ENCODE measurements at regions not wholly inside any gene's neighbourhood (a gene's known extent, or its start where the extent isn't known, plus 50 kb on each side); places are given as distances from the start of the nearest gene placed in this dataset.

DNA sequence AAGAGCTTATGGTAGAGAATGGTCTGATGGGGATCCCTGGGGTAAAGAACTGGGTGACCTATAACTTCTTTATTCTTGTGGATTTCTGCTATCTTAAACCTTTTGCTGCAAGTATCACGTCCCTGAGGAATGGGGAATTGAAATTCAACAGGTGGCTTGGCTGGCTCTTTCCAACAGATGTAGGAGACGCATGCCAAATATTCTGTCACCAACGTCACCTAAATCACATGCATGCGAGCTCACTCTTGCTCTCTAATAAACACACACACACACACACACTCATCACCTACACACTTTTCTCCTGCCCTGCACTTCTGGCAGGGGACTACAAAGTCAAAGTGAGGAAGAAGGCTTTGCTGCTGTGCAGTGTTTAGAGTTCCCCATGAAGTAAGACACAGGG is 145.8 kb upstream of the NECTIN3 start:
- TF ChIP-seq, protein P1, sequence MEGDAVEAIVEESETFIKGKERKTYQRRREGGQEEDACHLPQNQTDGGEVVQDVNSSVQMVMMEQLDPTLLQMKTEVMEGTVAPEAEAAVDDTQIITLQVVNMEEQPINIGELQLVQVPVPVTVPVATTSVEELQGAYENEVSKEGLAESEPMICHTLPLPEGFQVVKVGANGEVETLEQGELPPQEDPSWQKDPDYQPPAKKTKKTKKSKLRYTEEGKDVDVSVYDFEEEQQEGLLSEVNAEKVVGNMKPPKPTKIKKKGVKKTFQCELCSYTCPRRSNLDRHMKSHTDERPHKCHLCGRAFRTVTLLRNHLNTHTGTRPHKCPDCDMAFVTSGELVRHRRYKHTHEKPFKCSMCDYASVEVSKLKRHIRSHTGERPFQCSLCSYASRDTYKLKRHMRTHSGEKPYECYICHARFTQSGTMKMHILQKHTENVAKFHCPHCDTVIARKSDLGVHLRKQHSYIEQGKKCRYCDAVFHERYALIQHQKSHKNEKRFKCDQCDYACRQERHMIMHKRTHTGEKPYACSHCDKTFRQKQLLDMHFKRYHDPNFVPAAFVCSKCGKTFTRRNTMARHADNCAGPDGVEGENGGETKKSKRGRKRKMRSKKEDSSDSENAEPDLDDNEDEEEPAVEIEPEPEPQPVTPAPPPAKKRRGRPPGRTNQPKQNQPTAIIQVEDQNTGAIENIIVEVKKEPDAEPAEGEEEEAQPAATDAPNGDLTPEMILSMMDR (IDR thresholded peaks at IDR 0.05; ENCODE audit: borderline replicate concordance): no peak
- Histone ChIP-seq H3K27me3 (ENCODE audit: low read depth) (no peaks in the 10 kb centered on the region), H3K4me1 (no peaks in the 10 kb centered on the region), H3K27ac (replicated peaks) (no peak overlapping the region), H3K36me3 (no peaks in the 10 kb centered on the region), H3K4me3 (no peak overlapping the region), H3K9me3 (replicated peaks) (no peaks in the 10 kb centered on the region)
- no peak for DNase-seq
- intact Hi-C loops (cut with micrococcal nuclease): no loop called here

DNA sequence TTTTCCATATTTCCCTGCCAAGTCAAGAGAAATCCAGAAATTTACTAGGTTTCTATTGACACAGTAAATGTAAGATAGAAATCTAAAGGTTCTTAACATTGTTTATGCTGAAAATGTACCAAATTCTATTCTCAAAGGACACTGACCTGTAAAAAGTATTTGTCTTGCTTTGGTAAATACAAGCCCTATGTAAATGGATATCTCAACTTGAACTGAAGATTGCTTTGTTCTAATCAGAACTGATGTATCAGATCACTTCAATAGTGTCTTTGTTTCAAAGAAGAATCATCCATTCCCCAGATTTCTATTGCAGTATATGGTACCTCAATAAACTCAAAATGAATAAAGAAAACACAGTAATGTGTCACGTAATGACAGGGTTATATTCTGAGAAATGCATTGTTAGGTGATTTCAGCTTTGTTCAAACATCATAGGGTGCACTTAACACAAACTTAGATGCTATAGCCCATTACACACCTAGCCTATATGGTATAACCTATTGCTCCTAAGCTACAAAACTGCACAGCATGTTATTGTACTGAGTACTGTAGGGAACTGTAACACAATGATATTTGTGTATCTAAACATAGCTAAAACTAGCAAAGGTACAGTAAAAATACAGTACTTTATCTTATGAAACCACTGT is 143.5 kb upstream of the NECTIN3 start:
- intact Hi-C loops (cut with micrococcal nuclease): no loop called here
- H3K36me3 ChIP-seq: no peaks in the 10 kb centered on the region
- TF ChIP-seq, protein P1 (IDR thresholded peaks at IDR 0.05; ENCODE audit: borderline replicate concordance): no peak
- H3K4me1 ChIP-seq: no peaks in the 10 kb centered on the region
- no peak for DNase-seq
- H3K27me3 ChIP-seq (ENCODE audit: low read depth): no peaks in the 10 kb centered on the region
- H3K4me3 ChIP-seq: no peak overlapping the region
- H3K9me3 ChIP-seq (replicated peaks): no peaks in the 10 kb centered on the region
- no peak overlapping the region for H3K27ac ChIP-seq (replicated peaks)

DNA sequence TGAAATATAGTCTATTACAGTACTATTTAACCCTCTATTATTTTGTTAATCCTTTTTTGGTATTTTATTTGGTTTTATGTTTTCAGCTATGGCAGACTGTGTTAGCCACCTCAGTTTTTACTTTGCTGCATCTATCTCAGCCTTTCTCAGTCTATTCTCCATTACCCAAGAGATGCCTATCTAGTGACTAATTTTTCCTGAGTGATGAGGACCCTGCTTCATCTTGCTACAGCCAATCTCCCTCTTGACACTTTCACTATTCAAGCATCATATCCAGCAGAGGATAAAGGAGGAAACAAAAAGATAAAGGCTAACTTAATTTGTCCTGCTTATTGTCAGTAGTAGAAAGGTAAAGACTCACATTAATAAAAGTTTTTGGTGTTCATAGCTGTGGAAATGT is 141.8 kb upstream of the NECTIN3 start:
- H3K4me3 ChIP-seq: no peak overlapping the region
- no peaks in the 10 kb centered on the region for H3K27me3 ChIP-seq (ENCODE audit: low read depth)
- no peaks in the 10 kb centered on the region for H3K9me3 ChIP-seq (replicated peaks)
- intact Hi-C loops (cut with micrococcal nuclease): no loop called here
- DNase-seq: no peak
- H3K4me1 ChIP-seq: no peaks in the 10 kb centered on the region
- no peak overlapping the region for H3K27ac ChIP-seq (replicated peaks)
- TF ChIP-seq, protein P1 (IDR thresholded peaks at IDR 0.05; ENCODE audit: borderline replicate concordance): no peak
- no peaks in the 10 kb centered on the region for H3K36me3 ChIP-seq

DNA sequence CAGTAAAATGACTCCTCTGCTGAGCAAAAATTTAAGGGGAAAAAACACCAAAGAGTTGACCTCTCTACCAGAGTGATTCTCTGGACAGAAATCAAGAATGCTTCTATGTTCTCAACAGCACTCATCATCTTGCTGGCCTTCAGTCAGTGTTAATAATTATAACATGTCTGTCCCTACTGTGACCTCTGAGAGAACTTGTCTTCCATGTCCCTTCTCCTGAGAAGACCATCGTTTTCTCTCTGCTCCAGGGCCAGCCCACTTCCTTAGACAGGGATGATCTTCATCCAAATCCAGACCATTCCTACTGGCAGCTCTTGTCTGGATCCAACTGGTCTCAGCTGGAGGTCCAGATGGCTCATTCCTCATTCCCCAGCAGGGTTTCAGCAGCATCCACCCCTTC is 139.0 kb upstream of the NECTIN3 start:
- H3K27ac ChIP-seq (replicated peaks): no peak overlapping the region
- DNase-seq: no peak
- TF ChIP-seq, protein P1 (IDR thresholded peaks at IDR 0.05; ENCODE audit: borderline replicate concordance): no peak
- no peaks in the 10 kb centered on the region for H3K27me3 ChIP-seq (ENCODE audit: low read depth)
- no peaks in the 10 kb centered on the region for H3K36me3 ChIP-seq
- H3K4me3 ChIP-seq: no peak overlapping the region
- H3K4me1 ChIP-seq: no peaks in the 10 kb centered on the region
- intact Hi-C loops (cut with micrococcal nuclease): no loop called here
- H3K9me3 ChIP-seq (replicated peaks): no peaks in the 10 kb centered on the region

DNA sequence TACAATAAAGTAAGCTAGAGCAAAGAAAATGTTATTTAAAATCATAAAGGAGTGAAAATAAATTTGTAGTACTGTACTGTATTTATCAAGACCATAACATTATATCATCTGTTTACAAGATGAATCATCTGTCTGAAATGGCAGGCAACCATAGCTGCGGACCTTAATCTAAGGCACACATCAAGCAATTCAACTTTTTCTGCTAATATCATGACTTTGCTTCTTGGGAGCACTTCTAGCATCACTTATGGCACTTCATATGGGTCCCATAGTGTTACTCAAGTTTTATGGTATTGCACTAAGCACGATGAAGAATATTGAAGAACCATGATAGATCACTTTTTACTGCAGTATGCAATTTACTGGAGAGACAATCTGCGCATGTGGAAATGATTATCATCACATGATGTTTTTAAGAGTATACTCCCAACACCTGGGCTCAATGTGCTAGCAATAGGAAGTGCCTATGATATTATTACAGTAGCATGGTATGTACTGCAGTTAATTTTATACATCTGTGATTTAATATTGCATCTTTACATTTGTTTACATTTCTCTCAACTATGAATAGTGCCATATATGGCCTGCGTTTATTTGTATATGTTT is 137.7 kb upstream of the NECTIN3 start:
- no peak overlapping the region for H3K4me3 ChIP-seq
- no peak for DNase-seq
- TF ChIP-seq, protein P1 (IDR thresholded peaks at IDR 0.05; ENCODE audit: borderline replicate concordance): no peak
- no peaks in the 10 kb centered on the region for H3K9me3 ChIP-seq (replicated peaks)
- H3K27me3 ChIP-seq (ENCODE audit: low read depth): no peaks in the 10 kb centered on the region
- intact Hi-C loops (cut with micrococcal nuclease): no loop called here
- no peaks in the 10 kb centered on the region for H3K36me3 ChIP-seq
- H3K4me1 ChIP-seq: no peaks in the 10 kb centered on the region
- H3K27ac ChIP-seq (replicated peaks): no peak overlapping the region
